KOPT-K1 (cell line): ENCODE measurements at regions not wholly inside any gene's neighbourhood (a gene's known extent, or its start where the extent isn't known, plus 50 kb on each side); places are given as distances from the start of the nearest gene placed in this dataset.
"Not testable (repeated sequence)": the region's sequence is repeated elsewhere in the genome, so short reads cannot be mapped to it uniquely, and the experiment has no call there.

Experiments
- H3K27ac ChIP-seq: fragments of 200-600 bp; sonication (generic); 2 replicates; pipeline ENCODE4 v1.5.1; 2016; ENCODE audit warnings: antibody characterized with exemption, mild to moderate bottlenecking, low read depth, low read length; ENCODE audit not compliant: poor library complexity, severe bottlenecking
- H3K36me3 ChIP-seq: fragments of 200-600 bp; sonication (generic); 2 replicates; pipeline ENCODE4 v1.5.1; 2017; ENCODE audit warnings: antibody characterized with exemption, mild to moderate bottlenecking, low read length, moderate library complexity; ENCODE audit not compliant: insufficient read depth
- H3K9me3 ChIP-seq: fragments of 200-600 bp; sonication (generic); 2 replicates; pipeline ENCODE4 v1.5.1; 2017; ENCODE audit warnings: antibody characterized with exemption, low read length, mild to moderate bottlenecking; ENCODE audit not compliant: insufficient read depth, poor library complexity, severe bottlenecking

GRCh38 chr21:38910390-38911067, 104.8 kb downstream of the ETS2 start:
- Histone ChIP-seq H3K27ac (peak overlapping the region; percentile 2), H3K9me3 (no peaks in the 10 kb centered on the region)

GRCh38 chr21:38909929-38910328, 104.2 kb downstream of the ETS2 start:
- Histone ChIP-seq H3K27ac (no peak overlapping the region), H3K36me3 (no peaks in the 10 kb centered on the region), H3K9me3 (no peaks in the 10 kb centered on the region)

More at GRCh38 chr21:38910390-38911067, 104.8 kb downstream of the ETS2 start:
- no peaks in the 10 kb centered on the region for H3K36me3 ChIP-seq

GRCh38 chr21:38909109-38909508, 103.4 kb downstream of the ETS2 start:
- Histone ChIP-seq H3K27ac (no peak overlapping the region), H3K9me3 (no peaks in the 10 kb centered on the region), H3K36me3 (no peaks in the 10 kb centered on the region)

- no peaks in the 10 kb centered on the region for H3K9me3 ChIP-seq
Observed at GRCh38 chr21:38908537-38908936, 102.8 kb downstream of the ETS2 start.

GRCh38 chr21:38905752-38906151, 100.0 kb downstream of the ETS2 start:
- no peaks in the 10 kb centered on the region for H3K36me3 ChIP-seq
- peaks cover 13% of the 10 kb centered on the region for H3K9me3 ChIP-seq
- H3K27ac ChIP-seq, result no peak overlapping the region

More at GRCh38 chr21:38908537-38908936, 102.8 kb downstream of the ETS2 start:
- no peak overlapping the region for H3K27ac ChIP-seq
- H3K36me3 ChIP-seq, result no peaks in the 10 kb centered on the region

- Histone ChIP-seq H3K9me3 (peaks cover 16% of the 10 kb centered on the region), H3K27ac (no peak overlapping the region), H3K36me3 (no peaks in the 10 kb centered on the region)
Observed at GRCh38 chr21:38905328-38905727, 99.6 kb downstream of the ETS2 start.

- H3K36me3 ChIP-seq, result no peaks in the 10 kb centered on the region
- H3K27ac ChIP-seq, result no peak overlapping the region
- peaks cover 22% of the 10 kb centered on the region for H3K9me3 ChIP-seq
Observed at GRCh38 chr21:38903690-38904139, 98.0 kb downstream of the ETS2 start.

GRCh38 chr21:38902608-38903445, 97.1 kb downstream of the ETS2 start:
- no peak overlapping the region for H3K27ac ChIP-seq
- H3K36me3 ChIP-seq, result no peaks in the 10 kb centered on the region
- H3K9me3 ChIP-seq, result peaks cover 22% of the 10 kb centered on the region

GRCh38 chr21:38900499-38900898, 94.8 kb downstream of the ETS2 start:
- peaks cover 22% of the 10 kb centered on the region for H3K9me3 ChIP-seq
- no peaks in the 10 kb centered on the region for H3K36me3 ChIP-seq
- no peak overlapping the region for H3K27ac ChIP-seq

GRCh38 chr21:38899985-38900384, 94.3 kb downstream of the ETS2 start:
- H3K27ac ChIP-seq, H3K36me3 ChIP-seq: not testable (repeated sequence)
- peaks cover 22% of the 10 kb centered on the region for H3K9me3 ChIP-seq

- H3K27ac ChIP-seq, result no peak overlapping the region
- peaks cover 22% of the 10 kb centered on the region for H3K9me3 ChIP-seq
- no peaks in the 10 kb centered on the region for H3K36me3 ChIP-seq
Observed at GRCh38 chr21:38899277-38899947, 93.7 kb downstream of the ETS2 start.

- Histone ChIP-seq H3K27ac (no peak overlapping the region), H3K36me3 (no peaks in the 10 kb centered on the region), H3K9me3 (peaks cover 30% of the 10 kb centered on the region)
Observed at GRCh38 chr21:38898422-38899096, 92.8 kb downstream of the ETS2 start.

GRCh38 chr21:38897532-38898421, 92.0 kb downstream of the ETS2 start:
- Histone ChIP-seq H3K36me3 (no peaks in the 10 kb centered on the region), H3K9me3 (peaks cover 31% of the 10 kb centered on the region), H3K27ac (no peak overlapping the region)

GRCh38 chr21:38894899-38895298, 89.2 kb downstream of the ETS2 start:
- Histone ChIP-seq H3K27ac (no peak overlapping the region), H3K9me3 (peaks cover 29% of the 10 kb centered on the region), H3K36me3 (no peaks in the 10 kb centered on the region)
